Neural cell (in vitro differentiated cells): ENCODE measurements at regions not wholly inside any gene's neighbourhood (a gene's known extent, or its start where the extent isn't known, plus 50 kb on each side); places are given as distances from the start of the nearest gene placed in this dataset.

Source experiments
- H2AFZ ChIP-seq: fragments of 200-600, 300-800 bp; sonication (generic), shearing (Covaris generic); 2 replicates; pipeline ENCODE4 v1.6.0; 2014; ENCODE audit warnings: low read depth, mild to moderate bottlenecking, antibody characterized with exemption, low read length, moderate library complexity
- H3F3A ChIP-seq: fragments of 200-600 bp; shearing (Covaris generic); 2 replicates; pipeline ENCODE4 v1.6.1; 2016; ENCODE audit warnings: mild to moderate bottlenecking, moderate library complexity, mixed read lengths, antibody characterized with exemption, low read length; ENCODE audit not compliant: insufficient read depth, poor library complexity, severe bottlenecking
- H3K27ac ChIP-seq: fragments of 200-600, 300-800 bp; sonication (generic), shearing (Covaris generic); 2 replicates; pipeline ENCODE4 v1.5.1; 2014; ENCODE audit warnings: mild to moderate bottlenecking, low read length, moderate library complexity
- H3K27me3 ChIP-seq: fragments of 300-800, 200-600 bp; sonication (generic), shearing (Covaris generic); 2 replicates; pipeline ENCODE4 v1.6.0; 2014; ENCODE audit warnings: mild to moderate bottlenecking, low read depth, low read length, moderate library complexity; ENCODE audit not compliant: insufficient read depth
- H3K36me3 ChIP-seq: fragments of 300-800, 200-600 bp; sonication (generic), shearing (Covaris generic); 2 replicates; pipeline ENCODE4 v1.5.1; 2014; ENCODE audit warnings: mild to moderate bottlenecking, antibody characterized with exemption, low read length, moderate library complexity; ENCODE audit not compliant: insufficient read depth
- H3K4me2 ChIP-seq: fragments of 300-800, 200-600 bp; sonication (generic), shearing (Covaris generic); 2 replicates; pipeline ENCODE4 v1.6.0; 2014; ENCODE audit warnings: mild to moderate bottlenecking, low read length
- H3K4me3 ChIP-seq: fragments of 300-800, 200-600 bp; sonication (generic), shearing (Covaris generic); 2 replicates; pipeline ENCODE4 v1.5.1; 2014; ENCODE audit warnings: mild to moderate bottlenecking, low read length, moderate library complexity
- H3K79me2 ChIP-seq: fragments of 200-600 bp; shearing (Covaris generic); replicated peaks from 2 replicates; pipeline ENCODE4 v1.6.0; 2014; ENCODE audit warnings: mild to moderate bottlenecking, low read length, moderate library complexity; ENCODE audit not compliant: insufficient read depth
- H3K9ac ChIP-seq: fragments of 300-800, 200-600 bp; sonication (generic), shearing (Covaris generic); 2 replicates; pipeline ENCODE4 v1.6.1; 2016; ENCODE audit warnings: mild to moderate bottlenecking, low read length, mixed read lengths
- H3K9me2 ChIP-seq: fragments of 200-600 bp; shearing (Covaris generic); 2 replicates; pipeline ENCODE4 v1.6.1; 2016; ENCODE audit warnings: mild to moderate bottlenecking, low read length, mixed read lengths; ENCODE audit not compliant: insufficient read depth
- H3K9me3 ChIP-seq: fragments of 200-600, 300-800 bp; sonication (generic), shearing (Covaris generic); 2 replicates; pipeline ENCODE4 v1.6.1; 2016; ENCODE audit warnings: mild to moderate bottlenecking, mixed run types, low read length, moderate library complexity, mixed read lengths
- H4K20me1 ChIP-seq: fragments of 200-600 bp; shearing (Covaris generic); 2 replicates; pipeline ENCODE4 v1.6.1; 2016; ENCODE audit warnings: mild to moderate bottlenecking, mixed run types; ENCODE audit not compliant: insufficient read depth
- EZH2 ChIP-seq: fragments of 200-600, 300-800 bp; shearing (Covaris generic), sonication (generic); IDR thresholded peaks from 2 replicates; pipeline ENCODE4 v1.6.1; 2014; ENCODE audit warnings: antibody characterized with exemption, low read length, borderline replicate concordance, mild to moderate bottlenecking; ENCODE audit not compliant: insufficient read depth, poor library complexity, severe bottlenecking
- MXI1 ChIP-seq: fragments of 450-650 bp; conservative IDR thresholded peaks from 2 replicates; pipeline ENCODE4 v1.6.1; 2014; ENCODE audit warnings: antibody characterized with exemption, mild to moderate bottlenecking; ENCODE audit not compliant: poor library complexity, severe bottlenecking
- POLR2AphosphoS5 ChIP-seq: IDR thresholded peaks from 2 replicates; pipeline ENCODE4 v1.6.1; 2012
- SMC3 ChIP-seq: fragments of 450-650 bp; conservative IDR thresholded peaks from 2 replicates; pipeline ENCODE4 v1.6.1; 2014; ENCODE audit warnings: antibody characterized with exemption, mild to moderate bottlenecking, moderate library complexity; ENCODE audit not compliant: poor library complexity
- TAF1 ChIP-seq: IDR thresholded peaks from 2 replicates; pipeline ENCODE4 v1.6.1; 2012; ENCODE audit warnings: low read depth
- TF ChIP-seq, protein P1 (sequence below): fragments of 450-650 bp; IDR thresholded peaks from 2 replicates; pipeline ENCODE4 v1.5.1; 2014; ENCODE audit warnings: antibody characterized with exemption, mild to moderate bottlenecking, moderate library complexity; ENCODE audit not compliant: poor library complexity, severe bottlenecking
- TF ChIP-seq, protein P2 (sequence below): IDR thresholded peaks from 2 replicates; pipeline ENCODE4 v1.6.1; 2012; ENCODE audit warnings: borderline replicate concordance

DNA sequence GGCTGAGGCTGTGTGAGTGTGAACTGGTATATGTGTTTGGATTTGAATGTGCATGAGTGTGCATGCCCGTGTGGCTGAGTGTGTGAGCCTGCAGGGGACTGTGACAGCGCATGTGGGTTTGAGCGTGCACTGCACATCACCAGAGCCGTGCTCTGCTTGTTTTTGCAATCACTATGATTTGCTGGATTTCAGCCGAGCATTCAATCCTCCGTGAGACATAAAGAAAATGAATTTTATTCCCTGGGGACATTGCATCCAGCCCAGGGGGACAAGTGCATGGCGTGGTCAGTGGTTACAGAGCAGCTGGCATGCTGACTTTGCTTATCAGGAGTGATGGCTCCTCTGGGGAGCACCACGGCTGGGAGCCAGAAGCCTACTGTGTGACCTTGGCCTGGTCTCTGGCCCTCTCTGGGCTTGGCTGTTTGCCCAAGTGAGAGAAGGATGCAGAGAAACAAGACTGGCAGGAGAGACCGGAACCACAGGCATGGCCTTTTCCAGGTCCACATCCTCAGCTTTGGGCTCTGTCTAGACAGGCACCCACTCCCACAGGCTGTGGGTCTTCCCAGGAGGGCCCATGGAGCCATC is 160.2 kb upstream of the UNC5B start:
- Histone ChIP-seq H3K79me2 (no peaks in the 10 kb centered on the region), H3K4me2 (no peak overlapping the region), H2AFZ (no peak overlapping the region), H3K4me3 (no peak overlapping the region), H3K36me3 (no peaks in the 10 kb centered on the region), H3K9ac (no peak overlapping the region), H4K20me1 (no peaks in the 10 kb centered on the region), H3F3A (no peaks in the 10 kb centered on the region), H3K9me2 (no peaks in the 10 kb centered on the region), H3K27ac (no peak overlapping the region), H3K9me3 (no peaks in the 10 kb centered on the region), H3K27me3 (no peaks in the 10 kb centered on the region)
- no peak for TF ChIP-seq SMC3
- no peak for TF ChIP-seq MXI1
- no peak for TF ChIP-seq TAF1
- TF ChIP-seq, protein P1, sequence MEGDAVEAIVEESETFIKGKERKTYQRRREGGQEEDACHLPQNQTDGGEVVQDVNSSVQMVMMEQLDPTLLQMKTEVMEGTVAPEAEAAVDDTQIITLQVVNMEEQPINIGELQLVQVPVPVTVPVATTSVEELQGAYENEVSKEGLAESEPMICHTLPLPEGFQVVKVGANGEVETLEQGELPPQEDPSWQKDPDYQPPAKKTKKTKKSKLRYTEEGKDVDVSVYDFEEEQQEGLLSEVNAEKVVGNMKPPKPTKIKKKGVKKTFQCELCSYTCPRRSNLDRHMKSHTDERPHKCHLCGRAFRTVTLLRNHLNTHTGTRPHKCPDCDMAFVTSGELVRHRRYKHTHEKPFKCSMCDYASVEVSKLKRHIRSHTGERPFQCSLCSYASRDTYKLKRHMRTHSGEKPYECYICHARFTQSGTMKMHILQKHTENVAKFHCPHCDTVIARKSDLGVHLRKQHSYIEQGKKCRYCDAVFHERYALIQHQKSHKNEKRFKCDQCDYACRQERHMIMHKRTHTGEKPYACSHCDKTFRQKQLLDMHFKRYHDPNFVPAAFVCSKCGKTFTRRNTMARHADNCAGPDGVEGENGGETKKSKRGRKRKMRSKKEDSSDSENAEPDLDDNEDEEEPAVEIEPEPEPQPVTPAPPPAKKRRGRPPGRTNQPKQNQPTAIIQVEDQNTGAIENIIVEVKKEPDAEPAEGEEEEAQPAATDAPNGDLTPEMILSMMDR, result no peak
- TF ChIP-seq, protein P2, sequence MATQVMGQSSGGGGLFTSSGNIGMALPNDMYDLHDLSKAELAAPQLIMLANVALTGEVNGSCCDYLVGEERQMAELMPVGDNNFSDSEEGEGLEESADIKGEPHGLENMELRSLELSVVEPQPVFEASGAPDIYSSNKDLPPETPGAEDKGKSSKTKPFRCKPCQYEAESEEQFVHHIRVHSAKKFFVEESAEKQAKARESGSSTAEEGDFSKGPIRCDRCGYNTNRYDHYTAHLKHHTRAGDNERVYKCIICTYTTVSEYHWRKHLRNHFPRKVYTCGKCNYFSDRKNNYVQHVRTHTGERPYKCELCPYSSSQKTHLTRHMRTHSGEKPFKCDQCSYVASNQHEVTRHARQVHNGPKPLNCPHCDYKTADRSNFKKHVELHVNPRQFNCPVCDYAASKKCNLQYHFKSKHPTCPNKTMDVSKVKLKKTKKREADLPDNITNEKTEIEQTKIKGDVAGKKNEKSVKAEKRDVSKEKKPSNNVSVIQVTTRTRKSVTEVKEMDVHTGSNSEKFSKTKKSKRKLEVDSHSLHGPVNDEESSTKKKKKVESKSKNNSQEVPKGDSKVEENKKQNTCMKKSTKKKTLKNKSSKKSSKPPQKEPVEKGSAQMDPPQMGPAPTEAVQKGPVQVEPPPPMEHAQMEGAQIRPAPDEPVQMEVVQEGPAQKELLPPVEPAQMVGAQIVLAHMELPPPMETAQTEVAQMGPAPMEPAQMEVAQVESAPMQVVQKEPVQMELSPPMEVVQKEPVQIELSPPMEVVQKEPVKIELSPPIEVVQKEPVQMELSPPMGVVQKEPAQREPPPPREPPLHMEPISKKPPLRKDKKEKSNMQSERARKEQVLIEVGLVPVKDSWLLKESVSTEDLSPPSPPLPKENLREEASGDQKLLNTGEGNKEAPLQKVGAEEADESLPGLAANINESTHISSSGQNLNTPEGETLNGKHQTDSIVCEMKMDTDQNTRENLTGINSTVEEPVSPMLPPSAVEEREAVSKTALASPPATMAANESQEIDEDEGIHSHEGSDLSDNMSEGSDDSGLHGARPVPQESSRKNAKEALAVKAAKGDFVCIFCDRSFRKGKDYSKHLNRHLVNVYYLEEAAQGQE, result no peak

DNA sequence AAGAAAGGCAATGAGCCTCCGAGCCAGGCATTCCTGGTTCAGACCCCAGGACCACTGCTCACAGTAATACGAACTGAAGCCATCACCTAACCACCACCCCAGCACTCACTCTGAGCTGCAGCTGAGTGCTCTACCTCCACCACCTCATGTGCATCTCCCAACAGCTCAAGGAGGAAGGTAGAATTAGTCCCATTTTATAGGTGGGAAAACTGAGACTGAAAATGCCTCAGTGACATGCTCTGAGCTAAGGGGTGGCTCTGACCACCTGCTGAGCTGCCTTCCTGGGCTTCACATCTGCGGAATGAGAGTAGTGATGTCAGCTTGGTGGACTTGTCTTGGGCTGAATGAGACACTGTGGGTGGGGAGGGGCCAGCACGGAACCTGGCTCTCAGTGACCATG is 159.7 kb upstream of the UNC5B start:
- Histone ChIP-seq H3K79me2 (no peaks in the 10 kb centered on the region), H3K9ac (no peak overlapping the region), H3K9me3 (no peaks in the 10 kb centered on the region), H3K4me2 (no peak overlapping the region), H3K27me3 (no peaks in the 10 kb centered on the region), H3K4me3 (no peak overlapping the region), H4K20me1 (no peaks in the 10 kb centered on the region), H3K27ac (no peak overlapping the region), H3F3A (no peaks in the 10 kb centered on the region), H3K9me2 (no peaks in the 10 kb centered on the region), H2AFZ (no peak overlapping the region), H3K36me3 (no peaks in the 10 kb centered on the region)
- TF ChIP-seq, protein P1, result no peak
- TF ChIP-seq EZH2 (no peak), POLR2AphosphoS5 (no peak)
- TF ChIP-seq, protein P2, result no peak
